GM19467 (cell line): ENCODE measurements at regions not wholly inside any gene's neighbourhood (a gene's known extent, or its start where the extent isn't known, plus 50 kb on each side); places are given as distances from the start of the nearest gene placed in this dataset.
"Not testable (repeated sequence)": the region's sequence is repeated elsewhere in the genome, so short reads cannot be mapped to it uniquely, and the experiment has no call there.

Experiments used
- ATAC-seq: cut with Tn5 transposase; IDR thresholded peaks from one replicate; pipeline ENCODE4 v1.9.1; 2021; ENCODE audit warnings: mild to moderate bottlenecking, moderate library complexity; ENCODE audit not compliant: unreplicated experiment

DNA sequence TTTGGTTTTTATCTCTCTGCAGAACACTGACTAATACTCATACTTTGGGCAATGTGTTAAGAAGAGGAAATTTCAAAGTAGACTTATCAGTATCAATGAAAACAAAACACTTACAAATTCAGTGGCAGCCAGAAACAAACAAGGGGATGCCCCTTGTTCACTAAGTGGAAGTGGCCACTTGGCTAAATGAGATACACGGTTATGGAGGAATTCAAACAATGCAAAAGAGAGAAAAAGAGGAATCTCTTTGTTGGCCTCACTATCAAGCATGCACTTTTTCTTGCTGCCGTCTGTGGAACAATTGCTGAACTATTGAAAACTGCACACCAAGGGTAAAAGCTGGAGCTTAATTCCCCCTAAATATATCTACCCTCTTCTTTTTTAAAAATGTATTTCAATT, 2044.9 kb upstream of the CDH6 start:
- ATAC-seq: no peak

DNA sequence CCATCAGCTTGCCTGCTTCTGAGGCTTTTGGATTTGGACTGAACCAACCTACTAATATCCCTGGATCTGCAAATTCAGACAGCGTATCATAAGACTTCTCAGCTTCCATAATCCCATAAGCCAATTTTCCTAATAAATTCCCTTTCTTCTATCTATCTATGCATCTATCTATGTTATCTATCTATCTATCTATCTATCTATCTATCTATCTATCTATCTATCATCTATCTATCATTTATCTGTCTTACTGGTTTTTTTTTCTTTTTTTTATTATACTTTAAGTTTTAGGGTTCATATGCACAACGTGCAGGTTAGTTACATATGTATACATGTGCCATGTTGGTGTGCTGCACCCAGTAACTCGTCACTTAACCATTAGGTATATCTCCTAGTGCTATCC, 2045.4 kb upstream of the CDH6 start:
- no peak for ATAC-seq

DNA sequence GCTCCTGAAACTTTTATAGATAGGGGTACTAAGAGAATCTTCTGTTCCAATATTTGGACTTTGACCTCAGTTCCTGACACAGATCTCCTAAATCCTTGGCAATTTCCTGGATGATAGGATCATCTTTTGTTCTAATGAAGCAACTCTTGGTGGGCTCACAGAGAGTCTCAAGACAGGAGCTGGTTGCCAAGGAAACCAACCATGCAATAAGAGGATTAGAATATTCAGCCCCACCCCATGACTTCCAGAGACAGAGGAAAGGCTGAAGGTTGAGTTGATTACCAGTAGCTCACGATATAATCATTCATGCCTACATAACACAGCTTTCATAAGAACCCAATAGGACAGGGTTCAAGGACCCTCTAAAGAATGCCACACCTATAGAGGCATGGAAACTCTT, 2050.2 kb upstream of the CDH6 start:
- no peak for ATAC-seq

DNA sequence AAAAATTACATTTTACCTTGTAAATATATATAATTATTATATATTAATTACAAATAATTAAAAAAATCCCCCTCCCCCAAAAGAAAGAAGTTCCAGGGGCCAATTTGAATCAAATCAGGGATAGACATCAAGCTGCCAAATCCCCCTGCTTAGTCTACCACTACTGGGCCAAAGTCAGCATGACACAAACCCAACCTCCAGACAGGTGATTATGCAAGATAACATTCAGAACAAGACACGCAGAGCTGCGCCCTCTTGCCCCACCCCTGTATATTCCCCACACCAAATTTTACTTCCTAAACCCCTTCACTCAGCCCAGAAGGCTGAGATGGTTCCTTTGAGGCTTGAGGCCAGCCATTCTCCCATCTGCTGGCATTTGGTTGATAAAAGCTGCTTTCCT, 2059.1 kb upstream of the CDH6 start:
- ATAC-seq: no peak

DNA sequence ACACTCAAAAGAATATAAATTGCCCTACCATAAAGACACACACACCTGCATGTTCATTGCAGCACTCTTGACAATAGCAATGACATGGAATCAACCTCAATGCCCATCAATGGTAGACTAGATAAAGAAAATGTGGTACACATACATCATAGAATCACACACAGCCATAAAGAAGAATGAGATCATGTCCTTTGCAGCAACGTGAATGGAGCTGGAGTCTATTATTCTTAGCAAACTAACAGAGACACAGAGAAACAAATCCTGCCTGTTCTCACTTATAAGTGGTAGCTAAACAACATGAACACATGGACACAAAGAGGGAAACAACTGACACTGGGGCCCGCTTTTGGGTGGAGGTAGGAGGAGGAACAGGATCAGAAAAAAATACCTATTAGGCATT, 2062.2 kb upstream of the CDH6 start:
- no peak for ATAC-seq

DNA sequence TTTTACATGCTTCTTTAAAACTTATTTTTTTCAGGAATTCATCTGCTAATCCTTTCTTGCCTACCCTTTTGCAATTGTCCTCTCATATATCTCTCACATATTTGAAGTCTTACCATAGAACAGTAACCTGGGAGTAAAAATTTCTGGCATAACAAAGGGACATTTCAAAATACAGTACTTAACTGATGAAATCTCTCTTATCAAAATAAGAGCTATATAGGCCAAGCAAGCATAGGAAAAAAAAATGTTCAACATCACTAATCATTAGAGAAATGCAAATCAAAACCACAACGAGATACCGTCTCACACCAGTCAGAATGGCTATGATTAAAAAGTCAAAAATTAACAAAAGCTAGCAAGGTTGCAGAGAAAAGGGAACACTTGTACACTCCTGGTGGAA, 2062.7 kb upstream of the CDH6 start:
- ATAC-seq: no peak

DNA sequence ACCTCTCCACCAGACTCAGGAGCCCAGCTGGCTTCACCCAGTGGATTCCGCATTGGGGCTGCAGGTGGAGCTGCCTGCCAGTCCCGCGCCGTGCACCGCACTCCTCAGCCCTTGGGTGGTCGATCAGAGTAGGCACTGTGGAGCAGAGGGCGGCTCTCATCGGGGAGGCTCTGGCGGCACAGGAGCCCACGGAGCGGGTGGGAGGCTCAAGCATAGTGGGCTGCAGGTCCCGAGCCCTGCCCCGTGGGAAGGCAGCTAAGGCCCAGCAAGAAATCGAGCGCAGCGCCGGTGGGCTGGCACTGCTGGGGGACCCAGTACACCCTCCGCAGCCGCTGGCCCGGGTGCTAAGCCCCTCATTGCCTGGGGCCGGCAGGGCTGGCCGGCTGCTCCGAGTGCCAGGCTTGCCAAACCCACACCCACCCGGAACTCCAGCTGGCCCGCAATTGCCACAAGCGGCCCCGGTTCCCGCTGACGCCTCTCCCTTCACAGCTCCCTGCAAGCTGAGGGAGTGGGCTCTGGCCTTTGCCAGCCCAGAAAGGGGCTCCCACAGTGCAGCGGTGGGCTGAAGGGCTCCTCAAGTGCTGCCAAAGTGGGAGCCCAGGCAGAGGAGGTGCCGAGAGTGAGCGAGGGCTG, 2065.8 kb upstream of the CDH6 start:
- ATAC-seq: not testable (repeated sequence)

DNA sequence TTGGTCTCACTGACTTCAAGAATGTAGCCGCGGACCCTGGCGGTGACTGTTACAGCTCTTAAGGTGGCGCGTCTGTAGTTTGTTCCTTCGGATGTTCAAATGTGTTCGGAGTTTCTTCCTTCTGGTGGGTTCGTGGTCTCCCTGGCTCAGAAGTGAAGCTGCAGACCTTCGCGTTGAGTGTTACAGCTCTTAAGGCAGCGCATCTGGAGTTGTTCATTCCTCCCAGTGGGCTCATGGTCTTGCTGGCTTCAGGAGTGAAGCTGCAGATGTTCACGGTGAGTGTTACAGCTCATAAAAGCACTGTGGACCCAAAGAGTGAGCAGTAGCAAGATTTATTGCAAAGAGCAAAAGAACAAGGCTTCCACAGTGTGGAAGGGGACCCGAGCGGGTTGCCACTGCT, 2067.0 kb upstream of the CDH6 start:
- ATAC-seq: not testable (repeated sequence)

DNA sequence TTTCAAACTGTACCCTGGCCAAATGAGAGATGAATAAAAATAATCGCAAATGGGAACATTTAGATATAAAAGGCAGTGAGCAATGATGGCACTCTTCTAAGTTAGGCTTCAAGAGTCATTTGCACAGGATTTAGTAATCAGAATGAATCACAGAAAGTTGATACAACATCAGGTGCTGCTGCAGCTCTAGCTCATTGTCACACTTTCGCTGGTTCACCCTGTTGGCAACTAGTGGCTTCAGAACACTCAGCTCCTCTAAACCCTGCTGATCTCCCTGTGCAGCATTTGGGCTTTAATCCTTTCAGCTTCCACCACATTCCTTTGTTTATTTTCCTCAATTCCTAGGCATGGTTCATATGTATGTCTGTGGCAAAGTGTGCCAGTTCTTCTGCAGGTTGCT, 2071.2 kb upstream of the CDH6 start:
- ATAC-seq: no peak

DNA sequence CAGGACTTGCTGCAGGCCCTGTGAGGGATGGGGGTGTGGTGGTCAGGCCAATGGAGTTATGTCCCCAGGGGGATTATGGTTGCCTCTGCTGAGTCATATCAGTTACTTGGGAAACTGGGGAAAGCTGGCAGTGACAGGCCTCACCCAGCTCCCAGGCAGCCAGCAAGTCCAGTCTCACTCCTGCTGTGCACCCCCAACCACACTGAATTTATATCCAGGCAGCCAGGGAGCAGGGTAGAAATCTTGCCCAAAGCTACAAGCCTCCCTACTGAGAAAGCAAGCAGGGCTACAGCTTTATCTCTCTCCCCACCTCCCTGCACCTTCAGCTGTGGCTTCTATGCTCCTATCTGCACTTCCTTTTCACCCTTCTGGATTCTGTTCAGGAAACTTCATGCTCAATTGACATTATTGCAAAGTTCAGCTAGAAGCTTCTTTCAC, 2076.0 kb upstream of the CDH9 start:
- ATAC-seq: no peak

DNA sequence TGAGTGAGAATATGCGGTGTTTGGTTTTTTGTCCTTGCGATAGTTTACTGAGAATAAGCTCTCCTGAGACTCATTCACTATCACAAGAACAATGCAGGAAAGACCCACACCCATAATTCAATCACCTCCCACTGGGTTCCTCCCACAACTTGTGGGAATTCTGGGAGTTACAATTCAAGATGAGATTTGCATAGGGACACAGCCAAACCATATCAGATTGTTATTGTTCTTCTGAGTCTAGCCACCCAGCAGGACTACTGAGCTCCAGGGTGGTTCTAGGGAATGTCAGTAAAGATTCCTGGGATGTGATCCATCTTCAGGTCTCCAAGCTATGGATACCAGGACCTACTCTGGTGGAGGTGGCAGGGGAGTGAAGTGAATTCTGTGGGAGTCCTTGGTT, 2075.1 kb upstream of the CDH9 start:
- ATAC-seq: no peak

DNA sequence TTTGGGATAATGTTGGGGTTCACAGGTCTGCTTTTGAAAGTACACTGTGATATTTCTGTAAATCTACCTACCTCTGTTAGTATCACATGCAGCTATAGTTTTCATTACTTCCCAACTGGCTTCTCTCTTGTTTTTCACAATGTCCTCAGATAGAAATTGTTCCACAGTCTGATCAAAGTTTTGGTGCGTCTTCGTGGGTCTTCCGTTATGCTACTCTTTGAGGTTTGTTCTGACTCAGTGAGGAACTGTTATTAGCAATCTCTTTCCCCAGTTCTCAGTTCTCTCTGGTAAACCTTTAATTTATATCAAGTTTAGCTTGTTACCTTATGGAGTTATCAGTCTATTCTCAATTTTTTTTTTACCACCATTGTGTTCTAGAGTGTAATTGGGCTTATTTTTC, 2061.2 kb upstream of the CDH9 start:
- ATAC-seq: no peak

DNA sequence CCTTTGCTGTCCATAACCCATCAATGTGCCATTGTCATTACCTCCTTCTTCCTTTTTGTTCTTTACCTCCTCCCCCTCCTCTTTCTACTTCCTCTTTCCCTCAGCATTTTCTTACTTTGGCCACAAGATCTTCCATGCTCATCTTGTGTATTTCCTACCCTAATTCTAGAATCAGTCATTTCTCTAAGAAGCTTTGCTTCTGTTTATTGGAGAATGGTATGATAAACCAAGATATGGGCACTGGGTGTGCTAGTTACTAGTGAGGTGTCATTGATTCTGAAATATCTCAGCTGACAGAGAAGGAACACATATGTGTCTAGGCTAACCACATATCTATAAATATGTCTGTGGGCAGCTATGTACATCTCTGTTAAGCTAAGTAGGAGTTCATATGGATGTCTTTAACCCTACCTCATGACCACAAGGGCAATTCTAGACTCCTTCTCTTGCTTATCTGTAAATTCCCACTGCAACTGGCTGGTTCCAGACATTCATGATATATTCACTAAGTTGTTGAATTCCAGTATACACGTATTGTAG, 2051.3 kb upstream of the CDH9 start:
- no peak for ATAC-seq

DNA sequence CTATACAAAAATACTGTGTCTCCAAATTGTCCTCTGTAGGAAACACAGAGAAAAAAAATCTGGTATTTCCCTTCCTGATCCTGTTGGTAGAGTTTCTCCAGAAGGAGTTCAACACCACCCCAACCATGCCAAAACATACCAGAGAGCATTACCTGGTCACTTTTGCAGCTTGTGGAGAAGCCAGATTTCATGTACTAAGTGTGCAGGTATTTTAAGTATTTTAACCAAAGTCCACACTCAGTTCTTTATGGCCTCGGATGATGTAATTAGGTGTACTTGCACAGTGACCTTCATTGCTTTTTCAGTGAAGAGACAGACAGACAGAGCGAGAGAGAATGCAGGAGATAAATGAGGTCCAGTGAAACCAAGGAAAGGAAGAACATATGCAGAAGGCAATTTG, 2046.8 kb upstream of the CDH9 start:
- no peak for ATAC-seq

DNA sequence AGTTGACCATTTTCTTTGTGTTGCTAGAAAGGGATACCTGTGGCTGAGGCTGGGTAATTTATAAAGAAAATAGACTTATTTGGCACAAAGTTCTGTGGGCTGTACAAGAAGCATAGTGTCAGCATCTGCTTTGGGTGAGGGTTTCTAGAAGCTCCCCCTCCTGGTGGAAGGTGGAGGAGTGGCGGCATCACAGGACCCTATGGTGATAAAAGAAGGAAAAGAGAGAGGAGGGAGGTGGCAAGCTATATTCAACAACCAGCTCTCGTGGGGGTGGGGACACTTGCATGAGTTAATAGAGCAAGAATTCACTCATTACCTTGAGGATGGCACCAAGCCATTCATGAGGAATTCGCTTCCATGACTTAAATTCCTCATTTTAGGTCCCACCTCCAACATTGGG, 2041.4 kb upstream of the CDH9 start:
- ATAC-seq: no peak

DNA sequence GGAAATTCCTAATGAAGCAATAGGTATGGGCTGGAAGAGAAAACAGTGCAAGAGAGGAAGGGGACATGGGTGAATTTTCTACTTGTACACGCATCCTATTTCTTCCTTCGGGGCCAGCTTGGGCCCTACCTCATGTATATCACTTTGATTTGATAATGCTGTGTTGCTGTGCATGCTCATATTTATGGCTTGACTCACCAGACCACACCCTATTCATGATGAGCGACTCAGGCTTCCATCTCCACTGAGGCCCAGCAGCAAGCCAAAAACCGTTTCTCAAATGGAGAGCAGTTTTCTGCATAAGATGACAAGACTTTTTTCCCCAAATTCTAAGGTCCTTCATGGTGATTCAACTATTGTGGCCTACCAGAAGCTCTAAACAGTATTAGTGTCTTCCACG, 2039.1 kb upstream of the CDH9 start:
- no peak for ATAC-seq

DNA sequence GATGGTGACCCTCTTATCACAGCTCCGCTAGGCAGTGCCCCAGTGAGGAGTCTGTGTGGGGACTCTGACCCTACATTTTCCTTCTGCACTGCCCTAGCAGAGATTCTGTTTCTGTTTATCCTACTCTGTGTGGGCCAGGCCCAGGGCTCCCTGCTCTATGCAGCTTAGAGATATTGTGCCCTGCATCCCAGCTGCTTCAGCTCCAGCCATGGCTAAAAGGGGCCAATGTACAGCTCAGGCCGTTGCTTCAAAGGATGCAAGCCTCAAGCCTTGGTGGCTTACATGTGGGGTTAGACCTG, 2030.7 kb upstream of the CDH9 start:
- ATAC-seq: no peak

DNA sequence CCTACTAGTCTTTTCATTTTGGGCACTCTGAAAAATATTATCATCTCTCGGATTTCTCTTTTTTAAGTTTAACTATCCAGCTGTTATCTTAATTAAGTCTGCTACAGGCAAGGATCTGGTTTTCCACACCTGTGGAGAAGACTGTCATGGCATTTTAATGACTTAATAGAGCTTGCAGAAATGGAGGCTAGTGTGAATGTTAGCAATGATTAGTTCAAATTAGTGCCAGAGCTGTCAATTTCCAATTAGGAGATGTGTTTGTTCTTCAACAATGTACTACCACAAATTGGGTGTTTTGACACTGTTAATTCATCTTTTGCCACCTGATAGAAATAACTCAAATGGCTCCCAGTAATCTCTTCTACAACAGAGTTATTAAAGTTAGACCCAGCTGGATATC, 2023.0 kb upstream of the CDH9 start:
- no peak for ATAC-seq

DNA sequence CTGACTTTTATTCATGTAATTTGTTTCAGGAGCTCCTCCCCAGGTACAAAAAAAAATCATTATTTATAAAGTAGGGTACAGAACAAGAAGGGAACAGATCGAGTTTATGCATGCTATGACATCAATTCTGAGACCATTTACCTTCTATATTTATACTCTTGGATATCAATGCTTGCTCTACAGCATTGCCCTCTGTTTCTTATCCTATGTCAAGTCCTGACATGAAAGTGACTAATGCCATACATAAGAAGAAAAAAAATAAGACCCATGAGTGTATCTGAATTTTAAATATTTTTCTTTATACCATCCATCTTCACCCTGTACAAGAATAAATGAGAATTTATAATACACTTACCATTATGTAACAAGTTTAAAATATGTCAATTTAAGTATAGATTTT, 2016.3 kb upstream of the CDH9 start:
- no peak for ATAC-seq

DNA sequence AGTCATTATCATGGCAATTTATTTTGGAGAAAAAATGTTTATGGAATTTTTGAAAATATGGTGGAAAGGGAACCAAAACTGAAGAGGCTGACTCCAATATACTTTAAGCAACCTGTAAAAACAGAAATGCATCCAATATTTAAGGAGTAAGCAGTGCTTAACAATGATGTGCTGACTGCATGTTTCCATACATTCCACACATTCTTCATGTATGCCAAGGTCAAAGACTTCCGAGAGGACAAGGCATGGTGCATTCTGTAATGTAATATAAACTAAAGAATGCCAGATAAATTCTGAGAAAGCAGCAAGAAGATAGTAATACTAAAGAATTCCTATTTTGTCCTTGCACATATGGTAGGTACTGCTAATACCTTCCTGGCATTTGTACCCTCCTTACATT, 2015.9 kb upstream of the CDH9 start:
- ATAC-seq: no peak

DNA sequence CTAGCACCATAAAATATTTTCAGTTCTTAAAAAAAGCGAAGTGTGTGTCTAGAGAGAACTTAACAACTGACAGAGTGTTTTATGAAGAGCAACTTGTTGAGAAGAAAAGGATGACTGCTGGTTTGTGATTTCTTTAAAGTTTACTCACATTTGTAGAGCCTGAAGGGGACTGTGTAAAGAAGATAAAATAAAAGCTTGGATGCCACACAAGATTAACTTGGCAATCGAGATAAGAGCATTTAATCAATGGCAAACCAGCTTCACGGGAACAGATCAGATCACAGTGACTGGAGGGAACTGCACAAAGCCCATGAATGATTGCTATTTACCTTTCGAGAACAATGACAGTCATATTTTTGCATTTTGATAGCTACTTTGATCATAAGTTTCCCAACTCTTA, 2013.1 kb upstream of the CDH9 start:
- ATAC-seq: no peak

DNA sequence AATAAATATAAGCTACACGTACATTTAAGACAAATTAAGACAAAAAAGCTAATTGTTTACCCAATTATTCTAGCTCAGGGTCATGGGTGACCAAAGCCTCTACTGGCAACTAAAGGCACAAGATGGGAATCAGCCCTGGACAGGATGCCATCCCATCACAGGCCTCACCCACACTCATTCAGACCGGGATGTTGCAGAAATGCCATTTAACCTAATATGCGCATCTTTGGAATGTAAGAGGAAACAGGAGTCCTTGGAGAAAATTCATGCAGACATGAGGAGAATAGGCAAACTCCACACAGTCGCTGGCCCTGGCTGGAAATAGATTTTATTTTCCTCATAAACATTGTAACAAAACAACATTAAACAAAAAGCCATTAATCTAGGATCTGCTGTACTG, 2003.8 kb upstream of the CDH9 start:
- ATAC-seq: no peak

DNA sequence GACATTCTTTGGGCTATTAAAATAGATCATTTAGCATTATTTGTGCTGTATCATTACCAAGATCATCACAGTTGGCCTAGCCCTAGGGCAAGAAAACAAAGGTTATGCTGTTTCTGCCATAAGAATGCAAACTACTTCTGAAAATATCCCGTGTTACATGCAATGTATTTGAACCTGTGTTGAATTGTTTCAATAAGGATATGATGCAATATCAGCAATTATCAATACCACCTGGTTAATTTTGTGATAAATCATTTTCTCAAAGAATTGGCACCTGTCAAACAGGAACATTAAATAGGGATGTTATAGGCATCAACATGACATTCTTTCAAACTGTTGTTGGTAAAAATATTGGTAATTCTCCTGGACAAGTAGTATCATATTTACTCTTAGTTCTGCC, 2002.0 kb upstream of the CDH9 start:
- ATAC-seq: no peak

DNA sequence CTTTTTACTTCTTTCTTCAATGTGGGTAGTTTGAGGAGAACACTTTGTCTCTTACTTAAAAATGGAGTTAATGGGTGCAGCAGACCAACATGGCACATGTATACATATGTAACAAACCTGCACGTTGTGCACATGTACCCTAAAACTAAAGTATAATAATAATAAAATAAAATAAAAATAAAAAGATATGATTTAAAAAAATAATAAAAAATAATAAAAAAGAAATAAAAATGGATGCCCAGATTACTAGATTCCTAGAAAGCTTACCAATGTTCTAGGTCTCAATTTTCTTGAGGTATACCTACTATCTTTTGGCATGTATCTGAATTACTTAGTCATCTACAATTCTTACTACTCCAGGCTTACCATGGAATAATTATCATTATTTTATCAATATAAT, 2001.6 kb upstream of the CDH9 start:
- no peak for ATAC-seq
